A549 (cell line): ENCODE measurements at regions not wholly inside any gene's neighbourhood (a gene's known extent, or its start where the extent isn't known, plus 50 kb on each side); places are given as distances from the start of the nearest gene placed in this dataset.

ENCODE experiments used
- ATAC-seq, 2 experiments: fragments of 200-7000 bp in 1 of 2; fragments of >200 bp in 1 of 2; cut with Nextera tagmentation in 1 of 2; cut with Tn5 transposase in 1 of 2; 3 replicates each; pipeline versions ENCODE4 v1.8.0 to v1.9.1; 2018 to 2020; ENCODE audit warnings: mild to moderate bottlenecking in 1 of 2, moderate library complexity in 1 of 2
- CTCF ChIA-PET: fragments of 300-600 bp; sonication (Branson Sonifier 250); formaldehyde crosslinking; extraction: SDS; loops from one replicate; lab custom pipeline; 2021; ENCODE audit warnings: antibody characterized with exemption, inconsistent platforms; lab: Yijun Ruan, JAX
- POLR2A ChIA-PET: fragments of 350-600 bp; formaldehyde crosslinking; extraction: SDS; loops from one replicate; lab custom pipeline; 2021; ENCODE audit warnings: antibody characterized with exemption, inconsistent platforms; lab: Yijun Ruan, JAX
- DNase-seq, 2 experiments: peaks; one replicate each; pipeline versions ENCODE4 v3.0.0 to v3.0.0-alpha.2; 2011 to 2016; ENCODE audit warnings: low read depth in 1 of 2, low spot score in 1 of 2
- FAIRE-seq: peaks from 2 replicates; lab custom pipeline; 2011; peaks lifted over from hg19 to GRCh38; lab: Jason Lieb, UNC
- H3K27ac ChIP-seq, 2 experiments: fragments of >200 bp; sonication (Bioruptor Twin); formaldehyde crosslinking; 3 replicates each; pipeline ENCODE4 v1.5.1; 2016 to 2017
- H3K4me1 ChIP-seq: fragments of >200 bp; sonication (Bioruptor Twin); formaldehyde crosslinking; 3 replicates; pipeline ENCODE4 v1.6.1; 2016
- H3K4me2 ChIP-seq: fragments of >200 bp; sonication (Bioruptor Twin); formaldehyde crosslinking; 3 replicates; pipeline ENCODE4 v1.6.1; 2016
- H3K4me3 ChIP-seq: fragments of >200 bp; sonication (Bioruptor Twin); formaldehyde crosslinking; 3 replicates; pipeline ENCODE4 v1.5.1; 2016
- H3K9me3 ChIP-seq: fragments of >200 bp; sonication (Bioruptor Twin); formaldehyde crosslinking; 3 replicates; pipeline ENCODE4 v1.6.1; 2016
- CEBPB ChIP-seq, 2 experiments: fragments of >200 bp in 1 of 2; sonication (Bioruptor Twin) in 1 of 2; formaldehyde crosslinking in 1 of 2; IDR thresholded peaks; 2 replicates each; pipeline ENCODE4 v1.6.1; 2012 to 2016
- CHD2 ChIP-seq: fragments of 150-350 bp; IDR thresholded peaks from 2 replicates; pipeline ENCODE4 v1.6.1; 2014; ENCODE audit warnings: low read length; ENCODE audit not compliant: partially characterized antibody
- CHD4 ChIP-seq: fragments of 200-600 bp; sonication (generic); IDR thresholded peaks from 2 replicates; pipeline ENCODE4 v1.6.1; 2016; ENCODE audit warnings: antibody characterized with exemption, mild to moderate bottlenecking, borderline replicate concordance
- EP300 ChIP-seq, 2 experiments: fragments of >200 bp; sonication (Bioruptor Twin); formaldehyde crosslinking; IDR thresholded peaks; 2 replicates in 1 of 2; 3 replicates in 1 of 2; pipeline ENCODE4 v1.6.1; 2016 to 2017
- ESRRA ChIP-seq: fragments of 150-350 bp; IDR thresholded peaks from 2 replicates; pipeline ENCODE4 v1.6.1; 2014; ENCODE audit warnings: mild to moderate bottlenecking, low read length, borderline replicate concordance
- FOSL2 ChIP-seq, 2 experiments: fragments of 450-650 bp in 1 of 2; fragments of >200 bp in 1 of 2; sonication (Bioruptor Twin) in 1 of 2; formaldehyde crosslinking; IDR thresholded peaks; 2 replicates each; pipeline versions ENCODE4 v1.5.0 to v1.6.1; 2016 to 2020; ENCODE audit warnings: mild to moderate bottlenecking in 1 of 2, moderate library complexity in 1 of 2
- GATA3 ChIP-seq: IDR thresholded peaks from 2 replicates; pipeline ENCODE4 v1.6.1; 2012; ENCODE audit warnings: borderline replicate concordance
- HEYL ChIP-seq: fragments of 250-450 bp; sonication (Bioruptor Pico); IDR thresholded peaks from 2 replicates; pipeline ENCODE4 v1.8.0; 2021; ENCODE audit warnings: mild to moderate bottlenecking, moderate library complexity
- HOXB13 ChIP-seq: fragments of 250-450 bp; sonication (Bioruptor Pico); IDR thresholded peaks from 2 replicates; pipeline ENCODE4 v1.5.0; 2020; ENCODE audit warnings: low read depth, mild to moderate bottlenecking, moderate library complexity
- HOXB5 ChIP-seq: fragments of 250-450 bp; sonication (Bioruptor Pico); IDR thresholded peaks from 2 replicates; pipeline ENCODE4 v1.5.0; 2020; ENCODE audit warnings: mild to moderate bottlenecking, moderate library complexity
- JUNB ChIP-seq: fragments of >200 bp; sonication (Bioruptor Twin); formaldehyde crosslinking; IDR thresholded peaks from 2 replicates; pipeline ENCODE4 v1.6.1; 2016
- MAFK ChIP-seq: fragments of 450-650 bp; IDR thresholded peaks from 2 replicates; pipeline ENCODE4 v1.6.1; 2014; ENCODE audit not compliant: partially characterized antibody
- NFE2L2 ChIP-seq: fragments of 150-350 bp; conservative IDR thresholded peaks from 2 replicates; pipeline ENCODE4 v1.6.1; 2014; ENCODE audit warnings: low read length
- POLR2A ChIP-seq: IDR thresholded peaks from 2 replicates; pipeline ENCODE4 v1.6.1; 2012; ENCODE audit warnings: mild to moderate bottlenecking, low read length
- POLR2AphosphoS2 ChIP-seq: conservative IDR thresholded peaks from 2 replicates; pipeline ENCODE4 v1.6.1; 2012; ENCODE audit warnings: low read length, improper control_type of control experiment, inconsistent platforms
- RARB ChIP-seq: fragments of 250-450 bp; sonication (Bioruptor Pico); IDR thresholded peaks from 2 replicates; pipeline ENCODE4 v1.8.0; 2021; ENCODE audit warnings: mild to moderate bottlenecking, moderate library complexity
- RFX5 ChIP-seq: fragments of 450-650 bp; IDR thresholded peaks from 2 replicates; pipeline ENCODE4 v1.7.1; 2014; ENCODE audit warnings: antibody characterized with exemption, mild to moderate bottlenecking, moderate library complexity
- RNF2 ChIP-seq: fragments of 200-600 bp; sonication (generic); IDR thresholded peaks from 2 replicates; pipeline ENCODE4 v1.6.1; 2016; ENCODE audit warnings: low read depth, mild to moderate bottlenecking, antibody characterized with exemption, moderate library complexity, borderline replicate concordance
- SMC3 ChIP-seq: fragments of >200 bp; sonication (Bioruptor Twin); formaldehyde crosslinking; IDR thresholded peaks from 3 replicates; pipeline ENCODE4 v1.6.1; 2018; ENCODE audit warnings: inconsistent platforms
- SREBF2 ChIP-seq: fragments of 450-650 bp; IDR thresholded peaks from 2 replicates; pipeline ENCODE4 v1.6.1; 2014; ENCODE audit warnings: mild to moderate bottlenecking, moderate library complexity
- TFCP2L1 ChIP-seq: fragments of 250-450 bp; sonication (Bioruptor Pico); IDR thresholded peaks from 2 replicates; pipeline ENCODE4 v1.5.0; 2021; ENCODE audit warnings: mild to moderate bottlenecking
- ZNF302 ChIP-seq: fragments of 250-450 bp; sonication (Bioruptor Pico); IDR thresholded peaks from 2 replicates; pipeline ENCODE4 v1.9.0; 2021; ENCODE audit warnings: inconsistent platforms, mild to moderate bottlenecking, moderate library complexity
- ZSCAN20 ChIP-seq: fragments of 250-450 bp; sonication (Bioruptor Pico); IDR thresholded peaks from 2 replicates; pipeline ENCODE4 v1.8.0; 2022; ENCODE audit warnings: mild to moderate bottlenecking, moderate library complexity
- WGBS: methylation state at CpG from one replicate; pipeline ENCODE4 v1.1.6; 2017; ENCODE audit errors: missing lambda C conversion rate; 5-methylcytosine and 5-hydroxymethylcytosine counted together
- TF ChIP-seq, protein P1 (sequence below): IDR thresholded peaks from 2 replicates; pipeline ENCODE4 v1.6.1; 2012
- TF ChIP-seq, protein P2 (sequence below): fragments of 200-600 bp; sonication (generic); IDR thresholded peaks from 2 replicates; pipeline ENCODE4 v1.6.1; 2016; ENCODE audit warnings: antibody characterized with exemption, mild to moderate bottlenecking, moderate library complexity
- TF ChIP-seq, protein P3 (sequence below): fragments of 250-450 bp; sonication (Bioruptor Pico); IDR thresholded peaks from 2 replicates; pipeline ENCODE4 v1.5.0; 2020; ENCODE audit warnings: low read depth, mild to moderate bottlenecking, moderate library complexity

DNA sequence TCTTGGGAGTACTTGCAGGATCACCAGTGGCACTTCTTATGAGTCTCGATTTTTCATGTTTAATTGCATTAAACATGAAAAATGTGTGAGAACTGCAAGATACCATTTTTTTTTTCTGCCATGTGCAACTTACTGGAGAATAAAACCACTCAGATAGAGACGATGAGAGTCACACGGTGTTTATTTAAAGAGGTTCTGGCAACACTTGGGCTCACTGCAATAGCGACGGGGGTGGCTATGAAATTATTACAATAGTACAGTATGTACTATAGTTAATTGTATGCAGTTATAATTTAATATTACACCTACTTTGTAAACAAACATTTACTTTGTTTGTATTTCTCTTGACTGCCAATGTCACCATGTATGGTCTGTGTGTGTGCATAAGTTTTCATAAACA lies 479.8 kb downstream of the NUP35 start:
- DNase-seq (no peak), ATAC-seq (no peak), FAIRE-seq (no peak)
- TF ChIP-seq, protein P1, sequence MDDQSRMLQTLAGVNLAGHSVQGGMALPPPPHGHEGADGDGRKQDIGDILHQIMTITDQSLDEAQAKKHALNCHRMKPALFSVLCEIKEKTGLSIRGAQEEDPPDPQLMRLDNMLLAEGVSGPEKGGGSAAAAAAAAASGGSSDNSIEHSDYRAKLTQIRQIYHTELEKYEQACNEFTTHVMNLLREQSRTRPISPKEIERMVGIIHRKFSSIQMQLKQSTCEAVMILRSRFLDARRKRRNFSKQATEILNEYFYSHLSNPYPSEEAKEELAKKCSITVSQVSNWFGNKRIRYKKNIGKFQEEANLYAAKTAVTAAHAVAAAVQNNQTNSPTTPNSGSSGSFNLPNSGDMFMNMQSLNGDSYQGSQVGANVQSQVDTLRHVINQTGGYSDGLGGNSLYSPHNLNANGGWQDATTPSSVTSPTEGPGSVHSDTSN = no peak
- TF ChIP-seq ZSCAN20 (no peak), ESRRA (no peak), RNF2 (no peak), HOXB5 (CRISPR knock-in tag) (no peak), POLR2AphosphoS2 (no peak), POLR2A (no peak), HOXB13 (CRISPR knock-in tag) (no peak), CHD4 (no peak), NFE2L2 (no peak), TFCP2L1 (CRISPR knock-in tag) (no peak), SMC3 (no peak)
- TF ChIP-seq, protein P2, sequence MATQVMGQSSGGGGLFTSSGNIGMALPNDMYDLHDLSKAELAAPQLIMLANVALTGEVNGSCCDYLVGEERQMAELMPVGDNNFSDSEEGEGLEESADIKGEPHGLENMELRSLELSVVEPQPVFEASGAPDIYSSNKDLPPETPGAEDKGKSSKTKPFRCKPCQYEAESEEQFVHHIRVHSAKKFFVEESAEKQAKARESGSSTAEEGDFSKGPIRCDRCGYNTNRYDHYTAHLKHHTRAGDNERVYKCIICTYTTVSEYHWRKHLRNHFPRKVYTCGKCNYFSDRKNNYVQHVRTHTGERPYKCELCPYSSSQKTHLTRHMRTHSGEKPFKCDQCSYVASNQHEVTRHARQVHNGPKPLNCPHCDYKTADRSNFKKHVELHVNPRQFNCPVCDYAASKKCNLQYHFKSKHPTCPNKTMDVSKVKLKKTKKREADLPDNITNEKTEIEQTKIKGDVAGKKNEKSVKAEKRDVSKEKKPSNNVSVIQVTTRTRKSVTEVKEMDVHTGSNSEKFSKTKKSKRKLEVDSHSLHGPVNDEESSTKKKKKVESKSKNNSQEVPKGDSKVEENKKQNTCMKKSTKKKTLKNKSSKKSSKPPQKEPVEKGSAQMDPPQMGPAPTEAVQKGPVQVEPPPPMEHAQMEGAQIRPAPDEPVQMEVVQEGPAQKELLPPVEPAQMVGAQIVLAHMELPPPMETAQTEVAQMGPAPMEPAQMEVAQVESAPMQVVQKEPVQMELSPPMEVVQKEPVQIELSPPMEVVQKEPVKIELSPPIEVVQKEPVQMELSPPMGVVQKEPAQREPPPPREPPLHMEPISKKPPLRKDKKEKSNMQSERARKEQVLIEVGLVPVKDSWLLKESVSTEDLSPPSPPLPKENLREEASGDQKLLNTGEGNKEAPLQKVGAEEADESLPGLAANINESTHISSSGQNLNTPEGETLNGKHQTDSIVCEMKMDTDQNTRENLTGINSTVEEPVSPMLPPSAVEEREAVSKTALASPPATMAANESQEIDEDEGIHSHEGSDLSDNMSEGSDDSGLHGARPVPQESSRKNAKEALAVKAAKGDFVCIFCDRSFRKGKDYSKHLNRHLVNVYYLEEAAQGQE = no peak
- H3K9me3 ChIP-seq = no peaks in the 10 kb centered on the region
- no peak overlapping the region for H3K27ac ChIP-seq
- no peak overlapping the region for H3K4me2 ChIP-seq
- ChIA-PET CTCF (no interaction called here), POLR2A (no interaction called here)
- H3K4me3 ChIP-seq = no peak overlapping the region
- WGBS = 43% methylated on average over 5 of the region's 5 CpGs
- no peaks in the 10 kb centered on the region for H3K4me1 ChIP-seq

DNA sequence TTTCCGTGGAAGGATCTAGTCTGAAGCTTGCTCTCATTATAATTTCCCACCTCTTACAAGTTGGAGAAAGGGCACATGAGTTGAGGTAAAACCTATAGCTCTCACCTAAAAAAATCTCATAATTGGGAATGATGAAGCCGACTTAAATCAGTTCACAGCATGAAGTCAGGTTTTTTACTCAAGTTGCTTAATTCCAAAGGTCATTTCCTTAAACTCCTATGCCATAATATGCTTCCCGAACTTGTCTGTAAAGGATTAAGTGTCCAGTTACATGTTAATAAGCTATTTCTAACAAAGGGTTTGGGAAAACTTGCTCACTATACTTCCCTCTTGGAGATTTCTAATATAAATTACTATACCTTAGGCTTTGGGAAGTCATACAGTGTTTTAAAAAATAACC lies 481.2 kb downstream of the NUP35 start:
- CTCF ChIA-PET = no interaction called here
- ATAC-seq = no peak
- H3K4me2 ChIP-seq = no peak overlapping the region
- TF ChIP-seq FOSL2 (IDR thresholded peaks at IDR 0.05) (no peak), FOSL2 (CRISPR knock-in tag; IDR thresholded peaks at IDR 0.05) (no peak)
- TF ChIP-seq, all 56 proteins: peak for 0
- no peak for DNase-seq
- no peak overlapping the region for H3K27ac ChIP-seq
- no peak overlapping the region for H3K4me3 ChIP-seq
- FAIRE-seq = no peak
- no peaks in the 10 kb centered on the region for H3K4me1 ChIP-seq
- WGBS = 26% methylated on average over 3 of the region's 3 CpGs
- no peaks in the 10 kb centered on the region for H3K9me3 ChIP-seq
- POLR2A ChIA-PET = no interaction called here

DNA sequence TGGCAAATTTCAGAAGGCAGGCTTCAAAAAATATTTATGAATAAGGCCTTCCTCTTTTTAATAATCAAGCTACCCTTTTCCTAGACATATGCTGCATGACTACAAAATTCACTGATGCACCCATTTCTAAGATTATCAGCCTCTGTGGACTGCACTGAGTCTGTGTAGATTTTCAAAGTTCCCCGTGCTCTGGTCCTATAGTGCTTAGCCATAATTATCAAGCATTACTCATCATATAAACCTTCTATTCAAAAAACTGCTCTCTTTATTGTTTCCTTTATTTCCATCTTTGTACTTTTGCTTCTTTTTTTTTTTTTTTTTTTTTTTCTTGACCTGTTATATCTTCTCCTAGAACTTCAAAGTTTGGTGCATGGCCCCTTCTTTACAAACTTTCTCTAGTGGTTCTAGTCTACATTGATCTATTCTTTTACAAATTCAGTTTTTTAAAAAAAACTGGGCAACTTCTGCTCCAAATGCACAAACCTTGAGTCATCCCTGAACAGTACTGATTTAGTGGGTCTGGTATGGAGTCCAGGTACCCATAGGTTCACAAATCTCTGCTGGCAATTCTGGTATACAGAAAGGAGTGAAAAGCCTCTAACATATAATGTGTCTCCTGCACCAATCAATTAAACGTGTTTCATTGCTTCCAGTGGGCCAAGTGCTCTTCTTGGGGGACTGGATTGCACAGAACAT lies 481.9 kb downstream of the NUP35 start:
- no peak overlapping the region for H3K4me2 ChIP-seq
- ChIA-PET POLR2A (no interaction called here), CTCF (interaction anchor here (0.6 kb wide), 1 partner anchor 16 kb away, joined by 3 read pairs; no protein-coding TSS in a partner anchor)
- DNase-seq (no peak), ATAC-seq (no peak), FAIRE-seq (no peak)
- 38% methylated on average over 2 of the region's 2 CpGs for WGBS
- H3K9me3 ChIP-seq = no peaks in the 10 kb centered on the region
- no peak overlapping the region for H3K4me3 ChIP-seq
- no peaks in the 10 kb centered on the region for H3K4me1 ChIP-seq
- H3K27ac ChIP-seq = no peak overlapping the region
- TF ChIP-seq ZNF302 (CRISPR knock-in tag) = no peak
- TF ChIP-seq POLR2AphosphoS2 = no peak
- no peak for TF ChIP-seq CHD4
- TF ChIP-seq SREBF2 = no peak
- TF ChIP-seq RARB (CRISPR knock-in tag) = no peak
- no peak for TF ChIP-seq JUNB
- TF ChIP-seq CHD2 = no peak
- no peak for TF ChIP-seq MAFK
- no peak for TF ChIP-seq GATA3
- TF ChIP-seq HEYL (CRISPR knock-in tag) = no peak
- TF ChIP-seq TFCP2L1 (CRISPR knock-in tag) = no peak
- TF ChIP-seq CEBPB (IDR thresholded peaks at IDR 0.05) = no peak
- TF ChIP-seq, protein P3, sequence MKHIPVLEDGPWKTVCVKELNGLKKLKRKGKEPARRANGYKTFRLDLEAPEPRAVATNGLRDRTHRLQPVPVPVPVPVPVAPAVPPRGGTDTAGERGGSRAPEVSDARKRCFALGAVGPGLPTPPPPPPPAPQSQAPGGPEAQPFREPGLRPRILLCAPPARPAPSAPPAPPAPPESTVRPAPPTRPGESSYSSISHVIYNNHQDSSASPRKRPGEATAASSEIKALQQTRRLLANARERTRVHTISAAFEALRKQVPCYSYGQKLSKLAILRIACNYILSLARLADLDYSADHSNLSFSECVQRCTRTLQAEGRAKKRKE (CRISPR knock-in tag) = no peak
- TF ChIP-seq RFX5 = no peak
- TF ChIP-seq, protein P2 = no peak
- no peak for TF ChIP-seq EP300 (IDR thresholded peaks at IDR 0.05)
